Ovary (tissue), 7 donors: ENCODE measurements at regions not wholly inside any gene's neighbourhood (a gene's known extent, or its start where the extent isn't known, plus 50 kb on each side); places are given as distances from the start of the nearest gene placed in this dataset.

Experiments
- DNase-seq, 5 donors: peaks; one replicate each; pipeline ENCODE4 v3.0.0-alpha.2; 2019 to 2020
- H3K27ac ChIP-seq, 2 donors: fragments of 200-600 bp; one replicate each; pipeline versions ENCODE4 v1.5.1 to v1.8.0; 2019 to 2022
- H3K27me3 ChIP-seq: fragments of 200-600 bp; one replicate; pipeline ENCODE4 v1.8.0; 2022
- H3K36me3 ChIP-seq: fragments of 200-600 bp; sonication (generic); one replicate; pipeline ENCODE4 v1.5.1; 2019
- H3K4me1 ChIP-seq: one replicate; pipeline ENCODE4 v1.8.1; 2013; ENCODE audit warnings: mild to moderate bottlenecking, moderate library complexity; ENCODE audit not compliant: insufficient read depth
- H3K4me3 ChIP-seq: fragments of 200-600 bp; sonication (generic); one replicate; pipeline ENCODE4 v1.5.1; 2017
- H3K9me3 ChIP-seq, 2 donors: fragments of 200-600 bp in 1 of 2; sonication (generic) in 1 of 2; one replicate each; pipeline versions ENCODE4 v1.5.1 to v1.8.1; 2013 to 2019; ENCODE audit warnings: mild to moderate bottlenecking in 1 of 2, moderate library complexity in 1 of 2
- CTCF ChIP-seq, 3 donors: fragments of 450-650 bp in 2 of 3; fragments of 200-600 bp in 1 of 3; IDR thresholded peaks; one replicate each; pipeline versions ENCODE4 v1.5.1 to v1.8.0; 2016 to 2022; ENCODE audit warnings: antibody characterized with exemption in 3 of 3, mild to moderate bottlenecking in 1 of 3
- EP300 ChIP-seq: sonication (generic); formaldehyde crosslinking; IDR thresholded peaks from one replicate; pipeline ENCODE4 v1.6.1; 2017; ENCODE audit warnings: antibody characterized with exemption
- POLR2A ChIP-seq: fragments of 450-650 bp; IDR thresholded peaks from one replicate; pipeline ENCODE4 v1.6.1; 2017; ENCODE audit warnings: antibody characterized with exemption, mild to moderate bottlenecking, moderate library complexity
- WGBS, 3 donors: extraction: QIAGEN DNeasy Blood & Tissue Kit in 1 of 3; methylation state at CpG; one replicate each; pipeline versions ENCODE4 v1.1.5 to v1.1.7; 2013 to 2017; 5-methylcytosine and 5-hydroxymethylcytosine counted together
- intact Hi-C, 4 donors: fragments of 100-400 bp; cut with DNase I; formaldehyde crosslinking; loops; one replicate each; pipeline versions ENCODE4 v1.11.0 to v1.15.1; 2022 to 2023
- donor health status: DM: no; HTN: no; CAD: no; lungs with moderate emphysema.
- donor health status: DM: no; HTN: no; CAD: no.
- donor health status: Bipolar disorder and iron deficiency.
- donor health status: DM: no; HTN: no; CAD: no.
- donor health status: DM: yes; HTN: yes; CAD: no.

- Histone ChIP-seq H3K27ac (no peak overlapping the region), H3K36me3 (no peaks in the 10 kb centered on the region), H3K4me1 (no peaks in the 10 kb centered on the region), H3K9me3 (no peaks in the 10 kb centered on the region), H3K27me3 (no peaks in the 10 kb centered on the region), H3K4me3 (no peak overlapping the region)
- intact Hi-C loops = no loop called here
- TF ChIP-seq CTCF (IDR thresholded peaks at IDR 0.05) = no peak
- TF ChIP-seq POLR2A = no peak
- TF ChIP-seq EP300 = no peak
- whole genome bisulfite sequencing, 3 donors = 83 to 85% (median 83%) methylated on average over 16 of the region's 16 CpGs
- no peak for DNase-seq
Measured at GRCh38 chr9:126131066-126132010, 195.3 kb upstream of the MVB12B start.

- intact Hi-C loops = no loop called here
- Histone ChIP-seq H3K27ac (no peak overlapping the region), H3K36me3 (no peaks in the 10 kb centered on the region), H3K4me3 (no peak overlapping the region), H3K4me1 (no peaks in the 10 kb centered on the region), H3K27me3 (no peaks in the 10 kb centered on the region), H3K9me3 (peaks cover 0 to 3% of the 10 kb centered on the region in 2 donors)
- DNase-seq = no peak
- TF ChIP-seq POLR2A (no peak), EP300 (no peak), CTCF (IDR thresholded peaks at IDR 0.05) (no peak)
Measured at GRCh38 chr9:126132746-126133145, 193.9 kb upstream of the MVB12B start.

GRCh38 chr9:126144196-126144595 lies 182.4 kb upstream of the MVB12B start:
- Histone ChIP-seq H3K9me3 (no peaks in the 10 kb centered on the region), H3K36me3 (no peaks in the 10 kb centered on the region), H3K4me1 (no peaks in the 10 kb centered on the region), H3K27me3 (no peaks in the 10 kb centered on the region), H3K4me3 (no peak overlapping the region), H3K27ac (no peak overlapping the region)
- no peak for TF ChIP-seq POLR2A
- no peak for TF ChIP-seq CTCF (IDR thresholded peaks at IDR 0.05)
- TF ChIP-seq EP300 = no peak
- intact Hi-C loops = no loop called here
- no peak for DNase-seq
- WGBS, 3 donors = 10 to 28% (median 28%) methylated on average over 1 of the region's 1 CpG

- intact Hi-C loops = no loop called here
- no peaks in the 10 kb centered on the region for H3K4me1 ChIP-seq
- TF ChIP-seq EP300 (no peak), POLR2A (no peak), CTCF (IDR thresholded peaks at IDR 0.05) (no peak)
- no peaks in the 10 kb centered on the region for H3K36me3 ChIP-seq
- no peaks in the 10 kb centered on the region for H3K27me3 ChIP-seq
- 25 to 28% (median 27%) methylated on average over 10 to 11 of the region's 11 CpGs for WGBS, 3 donors
- no peaks in the 10 kb centered on the region for H3K9me3 ChIP-seq
- no peak overlapping the region for H3K4me3 ChIP-seq
- H3K27ac ChIP-seq = no peak overlapping the region
- DNase-seq = peak in 1 of 5 donors; percentile 4
Measured at GRCh38 chr9:126144603-126145456, 181.8 kb upstream of the MVB12B start.
